NCI-H526 treated with DMSO at 0.1 percent for 48 hours (cell line): ENCODE measurements at regions not wholly inside any gene's neighbourhood (a gene's known extent, or its start where the extent isn't known, plus 50 kb on each side); places are given as distances from the start of the nearest gene placed in this dataset.
"Not testable (repeated sequence)": the region's sequence is repeated elsewhere in the genome, so short reads cannot be mapped to it uniquely, and the experiment has no call there.

Experiments
- DNase-seq: peaks from one replicate; lab custom pipeline; 2025; lab: John Stamatoyannopoulos, UW

DNA sequence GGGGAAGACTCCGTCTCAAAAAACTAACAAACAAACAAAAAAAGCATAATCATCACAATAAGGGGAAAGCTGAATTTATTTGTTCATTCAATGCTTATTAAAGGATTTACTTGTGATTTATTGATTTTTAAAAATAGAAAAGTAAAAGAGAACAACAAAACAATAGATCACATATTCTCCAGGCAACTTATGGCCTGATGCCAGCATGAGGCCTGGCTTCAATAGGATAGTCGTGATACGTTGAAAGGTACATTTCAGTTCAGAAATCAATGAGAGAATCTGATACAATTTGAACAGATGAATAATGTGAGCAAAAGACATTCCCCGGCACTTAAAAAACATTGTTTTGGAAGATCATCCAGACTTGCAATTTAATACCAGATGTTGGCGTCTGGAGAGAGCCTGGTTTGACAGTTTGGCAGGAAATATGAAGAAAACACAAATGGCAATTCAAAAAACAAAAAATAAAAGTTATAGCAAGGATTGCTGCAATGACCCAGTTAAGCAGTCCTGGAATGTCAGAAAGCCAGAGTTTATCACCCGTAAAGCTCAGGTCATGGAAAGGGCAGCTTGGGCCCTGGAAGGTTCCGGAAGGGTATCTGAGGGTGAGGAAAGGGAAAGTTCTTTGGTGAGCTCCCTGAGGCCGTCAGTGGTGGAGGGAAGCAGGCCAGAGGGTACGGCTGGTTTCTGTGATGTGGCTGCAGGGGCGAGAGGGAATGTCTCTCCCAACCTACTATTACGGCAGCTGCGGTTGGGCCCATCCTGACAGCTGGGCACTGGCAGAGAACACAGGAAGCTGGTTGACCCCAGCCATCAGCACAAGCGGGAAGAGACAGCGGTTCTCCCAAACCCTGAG, 230.2 kb upstream of the HES1 start:
- no peak for DNase-seq

- no peak for DNase-seq
These were observed 229.0 kb upstream of the HES1 start for GRCh38 chr3:193906849-193907410.

DNA sequence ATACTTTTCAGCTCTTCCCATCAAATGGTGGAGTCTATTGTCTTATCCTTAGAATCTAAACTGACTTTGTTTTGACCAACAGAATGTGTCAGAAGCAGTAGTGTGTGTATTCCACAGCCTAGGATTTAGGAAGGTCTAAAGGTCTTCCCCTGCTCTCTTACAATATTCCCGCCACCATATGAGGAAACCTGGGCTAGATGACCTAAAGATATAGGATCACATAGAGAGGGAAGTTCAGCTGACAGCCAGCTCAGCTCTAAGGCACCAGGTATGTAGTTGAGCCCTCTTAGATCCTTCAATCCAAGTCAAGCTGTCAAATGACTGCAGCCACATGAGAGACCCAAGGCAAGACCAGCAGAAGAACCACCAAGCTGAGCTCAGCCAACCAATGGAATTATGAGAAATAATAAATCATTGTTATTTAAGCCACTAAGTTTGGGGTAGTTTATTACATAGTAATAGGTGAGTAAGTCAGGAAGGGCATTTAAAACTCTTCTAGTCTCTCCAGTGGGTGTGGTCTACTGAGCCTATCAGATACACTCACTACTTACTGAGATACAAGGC, 227.7 kb upstream of the HES1 start:
- no peak for DNase-seq

DNA sequence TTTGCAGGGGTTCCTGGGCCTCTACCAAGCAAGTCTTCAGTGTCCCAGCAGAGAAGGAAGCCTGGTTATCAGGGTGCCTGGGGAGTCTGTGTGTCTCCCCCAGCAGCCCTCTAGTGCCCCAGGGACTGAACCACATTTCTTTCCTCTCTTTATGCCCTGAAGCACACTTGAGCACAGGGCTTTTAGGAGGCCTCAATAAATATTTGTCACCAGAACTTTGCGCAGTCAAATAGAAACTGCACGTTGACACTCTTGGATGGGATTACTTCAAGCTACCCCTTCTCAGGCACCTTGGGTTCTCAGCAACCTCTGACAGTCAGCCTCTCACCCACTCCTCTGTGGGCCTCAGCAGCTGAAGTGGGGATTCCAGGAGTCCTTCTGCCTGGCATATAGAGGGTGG, 226.6 kb upstream of the HES1 start:
- DNase-seq: no peak

- no peak for DNase-seq
These were observed 225.6 kb upstream of the HES1 start for GRCh38 chr3:193910310-193910709.

- DNase-seq: no peak
These were observed 224.8 kb upstream of the HES1 start for GRCh38 chr3:193910886-193911738.

GRCh38 chr3:193911784-193912340, 224.1 kb upstream of the HES1 start:
- no peak for DNase-seq

DNA sequence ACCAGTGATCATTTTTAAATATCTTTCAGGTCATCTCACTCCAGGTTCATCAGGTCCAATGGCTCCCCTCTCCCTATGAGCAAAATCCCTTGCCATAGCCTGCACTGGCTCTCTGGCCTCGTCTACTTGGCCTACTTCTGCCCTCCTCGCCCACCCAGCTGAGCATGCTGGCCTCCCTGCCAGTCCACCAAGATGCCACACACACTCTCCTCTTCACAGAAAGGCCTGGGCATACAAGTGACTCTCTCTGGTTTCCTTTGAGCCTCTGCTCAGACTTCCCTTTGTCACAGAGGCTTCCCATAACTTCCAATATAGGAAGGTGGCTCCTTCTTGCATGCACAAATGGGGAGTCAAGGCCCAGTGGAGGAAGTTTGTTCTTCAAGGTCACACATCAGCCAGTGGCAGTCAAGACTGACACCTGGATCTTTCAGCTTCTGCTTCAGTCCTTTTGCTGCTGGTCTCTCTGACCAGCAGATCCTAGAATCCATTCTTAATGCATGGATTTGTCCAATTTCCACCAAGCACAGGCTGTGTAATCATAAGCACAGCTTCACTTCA, 223.2 kb upstream of the HES1 start:
- DNase-seq: no peak

DNA sequence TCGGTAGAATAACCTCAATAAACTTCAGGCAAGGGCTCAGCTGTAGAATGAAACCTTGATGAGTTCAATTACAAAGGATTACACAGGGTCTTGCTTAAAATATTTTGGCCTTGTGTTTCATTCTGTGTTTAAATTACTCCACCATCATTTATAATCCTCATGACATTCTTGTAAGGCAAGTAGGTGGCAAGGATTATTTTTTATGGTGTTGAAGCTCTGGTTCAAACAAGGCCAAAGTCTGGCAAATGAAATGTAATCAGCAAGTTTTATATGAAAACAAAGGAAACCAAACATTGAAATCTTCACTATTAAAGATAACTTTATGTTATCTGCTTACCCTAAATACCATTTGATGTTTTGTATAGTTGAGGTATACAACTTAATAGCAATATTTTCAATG, 221.3 kb upstream of the HES1 start:
- no peak for DNase-seq

GRCh38 chr3:193915099-193915498, 220.8 kb upstream of the HES1 start:
- no peak for DNase-seq

- DNase-seq: no peak
These were observed 220.3 kb upstream of the HES1 start for GRCh38 chr3:193915613-193916012.

- no peak for DNase-seq
These were observed 218.8 kb upstream of the HES1 start for GRCh38 chr3:193917158-193917557.

GRCh38 chr3:193921465-193921864, 214.5 kb upstream of the HES1 start:
- no peak for DNase-seq

DNA sequence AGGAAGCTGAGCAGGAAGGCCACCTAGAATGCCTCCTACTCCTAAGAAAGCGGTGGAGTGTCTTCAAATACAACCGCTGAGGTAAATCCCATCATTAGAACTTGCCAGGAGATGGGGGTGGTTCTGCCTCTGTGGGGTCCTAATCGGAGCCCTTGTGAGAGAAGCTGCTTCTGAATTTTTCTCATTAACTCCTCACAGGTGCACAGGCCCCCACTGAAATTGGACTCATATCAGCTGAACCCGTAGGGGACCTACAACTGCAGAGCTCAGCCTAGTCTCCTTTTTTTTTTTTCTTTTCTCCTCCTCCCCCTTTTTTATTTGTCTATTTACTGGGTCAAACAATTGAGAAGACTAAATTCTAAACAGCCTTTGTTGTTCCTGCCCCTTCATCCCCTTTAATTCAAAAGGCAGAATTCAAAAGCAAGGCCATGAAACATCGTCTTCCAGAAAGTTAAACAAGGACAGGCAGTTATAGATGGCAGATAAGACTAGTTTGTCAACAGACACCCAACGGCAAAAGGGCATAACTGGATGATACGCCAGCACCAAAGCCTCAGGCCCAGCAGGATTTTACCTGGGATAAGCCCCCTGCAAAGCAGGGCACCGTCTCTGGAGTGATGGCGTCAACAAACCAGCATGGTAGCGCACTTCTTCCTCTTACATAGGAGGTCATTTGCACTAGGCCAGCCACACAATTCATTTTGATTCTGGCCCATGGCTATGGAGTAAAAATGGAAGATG, 213.7 kb upstream of the HES1 start:
- DNase-seq: no peak

DNA sequence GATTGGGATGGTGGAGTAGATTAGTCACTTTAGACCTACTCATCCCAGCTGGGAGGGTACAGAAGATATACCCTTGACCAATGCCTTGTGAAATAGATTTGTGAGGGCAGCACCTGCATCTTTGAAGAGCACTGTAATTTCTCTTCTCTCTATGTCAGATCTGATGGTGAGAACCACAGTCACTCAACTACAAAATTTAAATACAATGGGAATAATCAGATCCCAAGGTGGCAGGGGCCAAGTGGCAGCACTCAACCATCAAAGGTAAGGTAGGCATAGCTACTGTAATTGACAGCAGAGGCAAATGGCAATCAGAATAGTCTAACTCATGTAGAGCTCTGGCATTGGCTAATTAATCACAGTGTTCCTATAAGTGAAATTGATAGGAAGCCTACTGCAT, 212.0 kb upstream of the HES1 start:
- not testable (repeated sequence) for DNase-seq

GRCh38 chr3:193926071-193926470, 209.9 kb upstream of the HES1 start:
- not testable (repeated sequence) for DNase-seq

DNA sequence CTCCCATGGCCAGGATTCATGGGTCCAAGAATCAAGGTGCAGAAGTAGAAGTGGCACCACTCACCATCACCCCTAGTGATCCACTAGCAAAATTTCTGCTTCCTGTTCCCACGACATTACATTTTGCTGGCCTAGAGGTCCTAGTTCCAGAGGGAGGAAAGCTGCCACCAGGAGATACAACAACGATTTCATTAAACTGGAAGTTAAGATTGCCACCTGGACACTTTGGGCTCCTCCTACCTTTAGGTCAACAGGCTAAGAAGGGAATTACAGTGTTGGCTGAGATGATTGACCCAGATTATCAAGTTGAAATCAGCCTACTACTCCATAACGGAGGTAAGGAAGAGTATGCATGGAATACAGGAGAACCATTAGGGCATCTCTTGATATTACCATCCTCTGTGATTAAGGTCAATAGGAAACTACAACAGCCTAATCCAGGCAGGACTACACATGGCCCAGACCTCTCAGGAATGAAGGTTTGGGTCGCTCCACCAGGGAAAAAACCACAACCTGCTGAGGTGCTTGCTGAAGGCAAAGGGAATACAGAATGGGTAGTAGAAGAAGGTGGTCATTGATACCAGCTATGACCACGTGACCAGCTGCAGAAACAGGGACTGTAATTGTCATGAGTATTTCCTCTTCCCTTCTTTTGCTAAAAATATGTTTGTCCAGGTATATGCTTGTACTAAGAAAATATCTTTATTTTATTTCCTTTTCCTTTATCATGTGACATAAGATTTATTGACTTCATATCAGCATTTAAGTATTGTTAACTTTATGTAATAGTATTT, 208.3 kb upstream of the HES1 start:
- not testable (repeated sequence) for DNase-seq

- no peak for DNase-seq
These were observed 207.4 kb upstream of the HES1 start for GRCh38 chr3:193928354-193929209.

- no peak for DNase-seq
These were observed 206.6 kb upstream of the HES1 start for GRCh38 chr3:193929373-193929772.
